ENCODE measurements at regions not wholly inside any gene's neighbourhood (a gene's known extent, or its start where the extent isn't known, plus 50 kb on each side); places are given as distances from the start of the nearest gene placed in this dataset.
"Not testable (repeated sequence)": the region's sequence is repeated elsewhere in the genome, so short reads cannot be mapped to it uniquely, and the experiment has no call there.

DNA sequence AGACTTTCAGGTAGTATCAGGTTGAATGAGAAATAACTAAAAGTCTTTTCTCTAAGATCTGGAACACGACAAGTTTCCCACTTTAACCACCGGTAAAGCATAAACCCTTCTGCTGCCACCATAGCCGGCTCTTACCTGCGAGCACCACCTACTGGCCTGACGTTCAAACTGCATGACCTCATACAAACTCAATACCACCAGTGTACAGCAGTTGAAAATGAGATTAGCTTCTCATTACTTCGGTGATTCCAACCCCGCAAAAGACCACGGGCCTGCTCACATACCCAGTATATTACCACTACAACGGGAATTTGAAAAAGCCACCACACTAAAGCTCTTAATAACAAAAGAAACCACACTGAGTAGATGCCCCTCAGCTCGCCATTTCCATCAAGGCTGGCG is 1238.6 kb downstream of the TMEM121 start:
- DNase-seq; H3K36me3 ChIP-seq; H3K27ac ChIP-seq (replicated peaks); intact Hi-C loops (cut with micrococcal nuclease); H3K4me3 ChIP-seq; H3K27me3 ChIP-seq (ENCODE audit: low read depth); H3K9me3 ChIP-seq (replicated peaks); H3K4me1 ChIP-seq: not testable (repeated sequence)
- TF ChIP-seq, protein P1, sequence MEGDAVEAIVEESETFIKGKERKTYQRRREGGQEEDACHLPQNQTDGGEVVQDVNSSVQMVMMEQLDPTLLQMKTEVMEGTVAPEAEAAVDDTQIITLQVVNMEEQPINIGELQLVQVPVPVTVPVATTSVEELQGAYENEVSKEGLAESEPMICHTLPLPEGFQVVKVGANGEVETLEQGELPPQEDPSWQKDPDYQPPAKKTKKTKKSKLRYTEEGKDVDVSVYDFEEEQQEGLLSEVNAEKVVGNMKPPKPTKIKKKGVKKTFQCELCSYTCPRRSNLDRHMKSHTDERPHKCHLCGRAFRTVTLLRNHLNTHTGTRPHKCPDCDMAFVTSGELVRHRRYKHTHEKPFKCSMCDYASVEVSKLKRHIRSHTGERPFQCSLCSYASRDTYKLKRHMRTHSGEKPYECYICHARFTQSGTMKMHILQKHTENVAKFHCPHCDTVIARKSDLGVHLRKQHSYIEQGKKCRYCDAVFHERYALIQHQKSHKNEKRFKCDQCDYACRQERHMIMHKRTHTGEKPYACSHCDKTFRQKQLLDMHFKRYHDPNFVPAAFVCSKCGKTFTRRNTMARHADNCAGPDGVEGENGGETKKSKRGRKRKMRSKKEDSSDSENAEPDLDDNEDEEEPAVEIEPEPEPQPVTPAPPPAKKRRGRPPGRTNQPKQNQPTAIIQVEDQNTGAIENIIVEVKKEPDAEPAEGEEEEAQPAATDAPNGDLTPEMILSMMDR (IDR thresholded peaks at IDR 0.05; ENCODE audit: borderline replicate concordance), result peak; percentile 58

DNA sequence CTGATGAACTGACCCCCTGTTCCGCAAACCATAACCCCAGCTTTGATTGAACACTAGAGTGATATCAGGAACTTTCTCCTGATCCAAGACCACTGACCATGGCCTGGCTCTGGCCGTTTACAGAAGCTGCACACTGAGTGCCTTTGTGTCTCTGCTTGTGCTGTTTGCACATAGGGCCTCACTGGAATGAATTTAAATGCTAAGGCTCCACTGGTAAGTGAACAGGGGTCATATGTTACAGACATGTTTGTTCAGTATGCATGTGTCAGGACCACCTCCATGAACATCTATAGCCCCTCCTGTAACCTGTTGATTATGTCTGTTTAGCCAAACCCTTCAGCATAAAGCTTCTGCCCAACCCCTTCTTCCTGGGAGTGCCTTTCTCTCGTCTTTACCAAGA is 1239.8 kb downstream of the TMEM121 start:
- TF ChIP-seq, protein P1 (IDR thresholded peaks at IDR 0.05; ENCODE audit: borderline replicate concordance), result no peak
- no peaks in the 10 kb centered on the region for H3K36me3 ChIP-seq

DNA sequence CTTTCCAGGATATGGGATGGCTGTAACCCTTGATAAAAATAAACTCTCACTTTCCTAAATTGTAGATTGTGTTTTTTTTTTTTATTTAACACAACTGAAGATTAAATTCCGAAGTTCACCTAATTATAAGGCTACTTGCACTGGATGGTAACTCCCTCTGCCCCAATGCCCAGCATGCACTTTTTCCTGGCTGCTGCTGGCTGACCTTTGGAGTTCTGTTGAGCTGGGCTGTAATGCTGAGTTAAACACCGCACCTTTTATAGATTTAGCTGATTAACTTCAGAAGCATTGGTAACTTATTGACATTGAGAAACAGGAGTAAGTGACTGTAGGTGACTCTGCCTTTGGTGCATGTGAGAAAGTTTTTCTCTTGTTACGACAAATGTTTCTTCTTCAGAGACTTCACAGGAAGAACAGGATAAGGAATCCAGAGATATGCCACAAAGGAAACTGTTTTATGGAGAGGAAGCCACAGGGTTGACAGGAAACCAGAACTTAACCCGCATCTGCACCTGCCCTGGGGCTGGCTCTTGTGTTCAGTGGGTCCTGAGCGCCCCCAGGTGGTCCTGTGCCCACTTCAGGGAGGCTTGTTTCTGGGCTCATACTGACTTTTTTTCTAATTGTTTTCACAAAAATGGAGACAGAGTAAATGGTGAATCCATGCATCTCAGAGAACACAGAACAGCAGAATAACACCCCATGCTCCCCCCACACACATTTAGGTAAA is 1240.3 kb downstream of the TMEM121 start:
- intact Hi-C loops (cut with micrococcal nuclease); H3K9me3 ChIP-seq (replicated peaks); H3K36me3 ChIP-seq; H3K27me3 ChIP-seq (ENCODE audit: low read depth); H3K27ac ChIP-seq (replicated peaks); H3K4me1 ChIP-seq; DNase-seq; H3K4me3 ChIP-seq: not testable (repeated sequence)

More for the DNA sequence above, 1239.8 kb downstream of the TMEM121 start:
- no peaks in the 10 kb centered on the region for H3K27me3 ChIP-seq (ENCODE audit: low read depth)
- H3K27ac ChIP-seq (replicated peaks), result no peak overlapping the region
- no peak for DNase-seq
- no peak overlapping the region for H3K4me3 ChIP-seq
- H3K4me1 ChIP-seq, result no peaks in the 10 kb centered on the region
- H3K9me3 ChIP-seq (replicated peaks), result no peaks in the 10 kb centered on the region
- intact Hi-C loops (cut with micrococcal nuclease), result no loop called here

DNA sequence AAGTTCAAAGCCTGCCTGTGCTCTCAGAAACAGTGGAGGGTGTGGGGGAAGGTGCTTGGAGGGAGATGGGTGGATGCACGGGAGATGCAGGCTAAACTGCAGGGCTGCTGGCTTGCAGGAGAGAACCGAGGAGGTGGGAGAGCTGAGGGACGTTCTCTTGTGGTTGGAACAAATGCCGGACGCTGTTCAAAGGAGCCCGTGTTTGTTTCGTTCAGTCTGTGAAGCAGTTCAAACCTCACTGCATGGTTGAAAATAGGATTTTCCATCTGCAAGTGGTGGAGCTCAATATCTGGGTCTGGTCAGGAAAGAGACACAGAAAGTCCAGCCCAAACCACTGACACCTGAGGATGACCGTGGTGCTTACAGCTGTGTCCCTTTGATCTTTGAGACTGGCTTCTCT is 1241.8 kb downstream of the TMEM121 start:
- intact Hi-C loops (cut with micrococcal nuclease); H3K9me3 ChIP-seq (replicated peaks); H3K4me3 ChIP-seq; H3K27me3 ChIP-seq (ENCODE audit: low read depth); DNase-seq; H3K4me1 ChIP-seq; H3K36me3 ChIP-seq; H3K27ac ChIP-seq (replicated peaks): not testable (repeated sequence)

- DNase-seq; intact Hi-C loops (cut with micrococcal nuclease); H3K4me3 ChIP-seq; H3K4me1 ChIP-seq; H3K9me3 ChIP-seq (replicated peaks); H3K36me3 ChIP-seq; H3K27ac ChIP-seq (replicated peaks); H3K27me3 ChIP-seq (ENCODE audit: low read depth): not testable (repeated sequence)
Observed at GRCh38 chr14:106768972-106769700, 1242.8 kb downstream of the TMEM121 start.

- intact Hi-C loops (cut with micrococcal nuclease); H3K4me3 ChIP-seq; H3K36me3 ChIP-seq; H3K9me3 ChIP-seq (replicated peaks); H3K27ac ChIP-seq (replicated peaks); H3K4me1 ChIP-seq; DNase-seq; H3K27me3 ChIP-seq (ENCODE audit: low read depth): not testable (repeated sequence)
Observed at GRCh38 chr14:106770158-106770672, 1243.8 kb downstream of the TMEM121 start.

DNA sequence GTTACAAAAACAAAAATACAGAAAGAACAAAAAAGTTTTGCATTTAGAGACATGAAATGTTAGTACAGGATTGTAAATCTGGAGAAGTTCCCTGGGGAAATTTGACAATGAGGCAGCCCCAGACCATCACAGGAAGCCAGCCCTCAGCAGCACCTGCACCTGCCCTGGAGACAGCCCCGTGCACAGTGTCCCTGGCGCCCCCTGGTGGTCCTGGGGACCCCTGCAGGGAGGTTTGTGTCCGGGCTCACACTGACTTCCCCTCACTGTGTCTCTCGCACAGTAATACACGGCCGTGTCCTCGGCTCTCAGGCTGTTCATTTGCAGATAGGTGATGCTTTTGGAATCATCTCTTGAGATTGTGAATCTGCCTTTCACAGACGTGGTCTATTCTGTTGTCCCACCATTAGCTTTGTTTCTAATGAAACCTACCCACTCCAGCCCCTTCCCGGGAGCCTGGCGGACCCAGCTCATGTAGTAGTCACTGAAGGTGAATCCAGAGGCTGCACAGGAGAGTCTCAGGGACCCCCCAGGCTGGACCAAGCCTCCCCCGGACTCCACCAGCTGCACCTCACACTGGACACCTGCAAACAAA is 1248.6 kb downstream of the TMEM121 start:
- DNase-seq; intact Hi-C loops (cut with micrococcal nuclease); H3K4me3 ChIP-seq; H3K27ac ChIP-seq (replicated peaks); H3K9me3 ChIP-seq (replicated peaks); H3K36me3 ChIP-seq; H3K4me1 ChIP-seq: not testable (repeated sequence)
- peaks cover 17% of the 10 kb centered on the region for H3K27me3 ChIP-seq (ENCODE audit: low read depth)
- TF ChIP-seq, protein P1 (IDR thresholded peaks at IDR 0.05; ENCODE audit: borderline replicate concordance), result peak; percentile 38
